DMS 273 treated with DMSO at 0.1 percent for 48 hours (cell line): ENCODE measurements at regions not wholly inside any gene's neighbourhood (a gene's known extent, or its start where the extent isn't known, plus 50 kb on each side); places are given as distances from the start of the nearest gene placed in this dataset.
"Not testable (repeated sequence)": the region's sequence is repeated elsewhere in the genome, so short reads cannot be mapped to it uniquely, and the experiment has no call there.

Experiments
- DNase-seq: peaks from one replicate; lab custom pipeline; 2025; lab: John Stamatoyannopoulos, UW

DNA sequence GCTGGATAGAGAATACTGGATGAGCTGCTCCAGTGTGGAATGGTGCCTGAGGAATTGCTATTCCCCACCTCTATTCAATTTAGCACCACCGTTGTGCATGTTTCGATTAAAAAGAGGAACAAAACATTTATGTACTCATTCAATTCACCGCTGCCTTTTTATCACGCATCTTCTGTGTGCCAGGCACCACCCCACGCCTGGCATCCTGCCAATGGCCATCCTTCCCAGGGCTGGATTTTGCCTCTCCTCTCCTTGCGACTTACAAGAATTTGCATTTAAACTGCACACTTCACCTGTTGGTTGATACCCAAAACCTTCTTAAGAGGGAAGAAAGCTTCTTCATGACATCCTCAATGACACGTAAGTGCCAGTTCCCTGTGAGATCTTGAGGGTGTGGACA is 110.2 kb upstream of the DPP6 start:
- DNase-seq: no peak

DNA sequence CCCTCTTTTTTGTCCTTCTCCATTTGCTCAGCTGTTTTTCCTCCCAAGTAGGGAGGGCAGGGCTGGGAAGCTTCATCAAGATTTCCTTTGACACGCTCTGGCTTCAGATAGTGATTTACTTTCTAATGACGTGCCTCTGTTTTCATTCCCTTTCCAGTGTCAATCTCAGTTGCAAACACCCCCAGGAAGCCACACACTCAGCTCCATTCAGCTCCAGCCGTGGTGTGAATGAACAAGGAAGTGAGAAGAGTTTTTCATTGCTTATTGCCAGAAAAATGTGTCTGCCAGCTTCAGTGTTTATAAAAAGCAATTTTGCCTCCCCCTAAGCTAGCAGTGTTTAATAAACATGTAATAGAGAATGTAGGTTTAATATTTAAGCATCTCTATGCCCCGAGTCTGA is 108.7 kb upstream of the DPP6 start:
- no peak for DNase-seq

DNA sequence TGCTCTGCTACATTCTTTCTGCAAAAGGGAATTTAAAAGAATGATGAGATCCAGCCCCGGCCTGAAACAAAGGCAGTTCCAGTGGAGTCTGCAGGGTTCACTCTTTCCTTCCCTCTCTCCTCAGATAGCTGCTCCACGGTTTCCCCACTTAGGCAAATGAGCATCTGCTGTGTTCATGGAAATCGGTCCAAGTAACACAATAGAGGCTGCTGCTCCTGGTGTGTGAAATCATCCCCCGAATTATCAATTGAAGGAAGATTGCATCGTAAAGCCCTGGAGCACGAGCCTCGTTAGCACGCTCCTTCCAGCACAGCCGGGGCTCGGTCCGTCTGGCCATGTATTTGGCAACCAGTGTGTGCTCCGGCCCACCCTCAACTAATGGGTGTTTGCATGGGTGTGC is 108.3 kb upstream of the DPP6 start:
- no peak for DNase-seq

DNA sequence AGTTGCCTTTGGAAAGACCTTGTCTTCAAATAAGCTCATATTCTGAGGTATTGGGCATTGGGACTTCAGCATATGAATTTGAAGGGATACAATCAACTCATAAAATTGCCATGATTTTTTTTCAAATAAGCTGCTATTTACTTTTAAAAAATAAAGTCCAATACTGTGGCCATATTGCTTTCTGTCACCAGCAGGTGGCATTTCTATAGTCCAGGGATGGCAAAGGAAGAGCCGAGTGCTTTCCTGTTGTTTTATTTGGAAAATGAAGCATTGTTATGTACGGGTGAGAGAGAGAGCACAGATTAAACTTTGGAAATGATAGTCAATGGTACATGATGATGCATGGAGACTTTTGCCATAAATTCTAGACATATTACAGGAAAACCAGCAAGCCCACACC is 104.1 kb upstream of the DPP6 start:
- no peak for DNase-seq

DNA sequence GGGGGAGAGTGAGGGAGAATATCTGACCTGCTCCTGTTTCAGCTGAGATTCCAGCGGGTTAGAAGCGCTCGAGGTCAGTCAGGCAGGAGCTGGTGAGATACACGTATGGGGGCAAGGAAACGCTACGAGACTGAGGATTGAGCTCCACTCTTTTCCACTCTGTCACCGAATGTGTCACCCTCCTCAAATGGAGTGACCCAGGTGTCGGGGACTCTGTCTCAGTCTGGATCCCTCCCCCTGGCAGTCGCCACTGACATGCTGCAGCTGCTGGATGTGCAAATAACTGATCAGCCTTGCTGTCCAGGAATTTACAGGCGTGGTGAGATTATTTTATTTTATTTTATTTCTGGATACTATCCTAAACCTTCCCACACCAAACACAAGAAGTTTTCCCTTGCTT is 100.9 kb upstream of the DPP6 start:
- DNase-seq: no peak

DNA sequence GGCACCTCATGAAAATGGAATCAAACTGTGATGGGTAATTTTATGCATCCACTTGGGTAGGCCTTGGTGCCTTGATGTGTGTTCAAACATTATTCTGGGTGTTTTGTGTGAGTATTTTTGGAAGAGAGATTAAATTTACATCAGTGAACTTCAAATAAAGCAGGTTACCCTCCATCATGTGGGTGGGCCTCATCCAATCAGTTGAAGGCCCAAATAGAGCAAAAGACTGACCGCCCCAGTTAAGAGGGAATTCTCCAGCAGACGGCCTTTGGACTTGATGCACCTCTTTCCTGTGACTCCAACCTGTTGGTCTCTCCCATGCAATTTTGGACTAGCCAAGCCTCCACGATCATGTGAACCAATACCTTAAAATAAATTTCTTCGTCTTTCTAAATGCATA is 97.7 kb upstream of the DPP6 start:
- no peak for DNase-seq

DNA sequence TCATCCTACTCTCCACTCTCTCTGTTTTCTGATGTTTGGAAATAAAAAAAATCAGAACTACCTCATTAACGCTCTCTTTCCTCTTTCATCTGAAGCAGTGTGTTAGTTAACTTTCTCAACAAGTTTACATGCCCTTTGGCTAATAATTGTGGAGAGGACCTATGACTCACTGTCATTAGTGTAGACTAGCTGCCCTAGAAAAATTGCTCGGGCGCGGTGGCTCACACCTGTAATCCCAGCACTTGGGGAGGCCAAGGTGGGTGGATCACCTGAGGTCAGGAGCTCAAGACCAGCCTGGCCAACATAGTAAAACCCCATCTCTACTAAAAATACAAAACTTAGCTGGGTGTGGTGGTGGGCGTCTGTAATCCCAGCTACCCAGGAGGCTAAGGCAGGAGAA is 94.5 kb upstream of the DPP6 start:
- DNase-seq: not testable (repeated sequence)

DNA sequence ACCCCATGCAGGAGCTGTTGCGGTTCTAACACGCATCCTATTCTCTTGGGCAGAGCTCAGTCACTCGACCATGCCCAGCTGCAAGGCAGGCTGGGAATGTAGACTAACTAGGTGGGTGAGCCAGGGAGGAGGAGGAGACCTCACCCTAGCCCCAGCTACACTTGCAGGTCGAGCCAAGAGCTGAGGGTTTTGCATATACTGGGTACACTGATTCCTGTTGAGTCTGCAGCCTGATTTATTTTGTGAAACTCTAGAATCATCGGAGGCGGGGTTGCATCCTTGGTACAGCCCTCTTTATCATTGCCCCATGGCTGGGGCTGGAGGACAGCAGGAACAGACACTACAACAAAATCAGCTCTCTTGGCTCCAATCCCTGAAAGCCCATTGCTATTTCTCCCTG is 93.8 kb upstream of the DPP6 start:
- DNase-seq: not testable (repeated sequence)

DNA sequence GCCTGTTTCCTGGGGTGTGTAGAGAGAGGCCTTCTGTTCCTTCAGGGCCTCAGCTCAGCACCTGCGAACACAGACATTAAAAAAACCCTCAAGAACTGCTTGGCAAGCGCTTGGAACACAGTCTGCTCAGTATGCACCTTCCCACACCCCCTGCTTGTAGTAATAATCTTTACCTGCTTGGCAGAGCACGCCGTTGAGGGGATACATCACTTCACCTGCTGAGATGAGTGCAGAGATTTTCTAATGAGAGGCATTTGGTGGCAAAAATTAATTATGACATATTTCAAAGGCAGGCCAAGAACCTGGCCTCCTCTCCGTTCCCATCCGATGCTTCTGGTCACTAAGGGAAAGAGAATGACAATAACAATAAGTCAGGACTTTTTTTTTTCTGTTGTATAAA is 93.4 kb upstream of the DPP6 start:
- DNase-seq: not testable (repeated sequence)

DNA sequence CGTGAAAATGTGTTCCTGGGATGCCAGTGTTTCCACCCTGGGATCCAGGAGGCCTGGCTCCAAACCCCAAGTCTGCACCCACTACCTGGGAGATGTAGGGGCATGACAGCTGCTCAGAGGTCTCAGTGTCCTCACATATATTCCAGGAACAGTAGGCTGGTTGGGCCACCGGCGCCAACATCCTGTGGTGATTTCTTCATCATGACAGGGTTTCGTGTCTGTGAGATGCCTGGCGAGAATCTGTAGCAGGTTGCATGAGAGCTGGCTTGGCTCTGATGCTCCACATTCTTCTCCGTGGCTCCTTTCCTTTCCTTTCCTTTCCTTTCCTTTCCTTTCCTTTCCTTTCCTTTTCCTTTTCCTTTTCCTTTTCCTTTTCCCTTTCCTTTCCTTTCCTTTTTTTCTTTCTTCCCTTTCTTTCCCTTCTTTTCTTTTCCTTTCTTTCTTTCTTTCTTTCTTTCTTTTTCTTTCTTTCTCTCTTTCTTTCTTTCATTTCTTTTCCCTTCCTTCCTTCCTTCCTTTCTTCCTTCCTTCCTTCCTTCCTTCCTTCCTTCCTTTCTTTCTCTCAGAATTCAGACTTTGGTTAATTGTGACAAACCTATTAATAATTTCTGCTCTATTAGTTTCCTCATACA is 87.6 kb upstream of the DPP6 start:
- DNase-seq: not testable (repeated sequence)

DNA sequence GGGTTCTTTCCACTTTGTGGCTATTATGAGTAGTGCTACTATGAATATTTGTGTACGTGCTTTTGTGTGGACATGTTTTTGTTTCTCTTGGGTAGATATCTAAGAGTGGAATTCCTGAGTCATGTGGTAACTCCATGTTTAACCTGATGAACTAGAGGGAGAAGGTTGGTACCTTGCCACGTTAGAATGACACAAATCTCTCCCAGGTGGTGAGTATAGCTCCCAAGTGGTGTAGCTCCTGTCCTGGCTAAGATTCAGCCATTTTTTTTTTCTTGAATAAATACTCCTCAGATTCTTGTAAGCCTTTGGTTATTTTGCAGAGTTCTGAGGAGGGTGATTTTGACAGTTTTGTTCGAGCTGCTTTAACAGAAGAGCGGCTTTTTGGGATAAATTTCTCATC is 83.2 kb upstream of the DPP6 start:
- DNase-seq: not testable (repeated sequence)

DNA sequence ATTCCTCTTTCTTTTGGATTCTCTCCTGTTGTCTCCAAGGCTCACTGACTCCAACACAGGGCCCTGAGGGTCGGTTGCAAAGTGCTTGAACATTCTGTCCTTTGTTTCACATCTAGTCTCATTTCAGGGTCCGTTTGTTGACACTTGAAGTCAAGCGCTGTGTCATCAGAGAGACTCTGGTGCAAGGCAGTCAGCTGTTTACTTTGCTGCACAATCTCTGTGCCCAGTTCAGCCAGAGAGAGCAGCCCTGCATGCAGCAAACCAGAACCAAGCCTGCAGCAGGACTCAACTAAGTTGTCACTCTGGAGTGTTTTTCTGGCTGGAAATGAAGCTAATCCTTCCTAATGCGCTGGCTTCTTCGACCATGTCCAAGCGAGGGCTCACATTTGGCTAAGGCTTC is 77.6 kb upstream of the DPP6 start:
- not testable (repeated sequence) for DNase-seq

DNA sequence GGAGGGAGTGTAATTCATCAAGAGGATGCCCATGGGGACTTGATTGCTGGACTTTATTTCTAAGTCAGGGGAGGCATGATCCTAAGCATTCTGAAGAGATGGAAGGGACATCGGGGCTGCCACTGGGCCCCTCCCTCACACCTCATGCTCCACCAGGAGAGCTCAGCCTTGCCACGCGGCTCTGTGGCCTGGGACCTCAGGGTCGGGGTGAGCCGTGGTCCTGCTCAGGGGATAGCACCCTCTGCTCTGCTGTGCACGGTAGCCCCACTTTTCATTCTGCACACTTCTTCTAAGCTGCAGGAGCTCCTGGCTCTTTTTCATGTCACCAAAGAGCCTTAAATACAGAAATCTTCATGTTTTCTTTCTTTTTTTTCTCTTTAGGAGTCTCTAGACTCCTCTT is 75.5 kb upstream of the DPP6 start:
- not testable (repeated sequence) for DNase-seq

DNA sequence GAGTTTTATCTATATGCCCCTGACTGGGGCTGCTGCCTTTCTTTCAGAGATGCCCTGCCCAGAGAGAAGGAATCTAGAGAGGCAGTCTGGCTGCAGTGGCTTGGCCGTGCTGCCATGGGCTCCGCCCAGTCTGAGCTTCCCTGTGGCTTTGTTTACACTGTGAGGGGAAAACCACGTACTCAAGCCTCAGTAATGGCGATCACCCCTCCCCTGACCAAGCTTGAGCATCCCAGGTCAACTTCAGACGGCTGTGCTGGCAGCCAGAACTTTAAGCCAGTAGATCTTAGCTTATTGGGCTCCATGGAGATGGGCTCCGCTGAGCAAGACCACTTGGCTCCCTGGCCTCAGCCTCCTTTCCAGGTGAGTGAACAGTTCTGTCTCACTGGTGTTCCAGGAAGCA is 69.0 kb upstream of the DPP6 start:
- not testable (repeated sequence) for DNase-seq

DNA sequence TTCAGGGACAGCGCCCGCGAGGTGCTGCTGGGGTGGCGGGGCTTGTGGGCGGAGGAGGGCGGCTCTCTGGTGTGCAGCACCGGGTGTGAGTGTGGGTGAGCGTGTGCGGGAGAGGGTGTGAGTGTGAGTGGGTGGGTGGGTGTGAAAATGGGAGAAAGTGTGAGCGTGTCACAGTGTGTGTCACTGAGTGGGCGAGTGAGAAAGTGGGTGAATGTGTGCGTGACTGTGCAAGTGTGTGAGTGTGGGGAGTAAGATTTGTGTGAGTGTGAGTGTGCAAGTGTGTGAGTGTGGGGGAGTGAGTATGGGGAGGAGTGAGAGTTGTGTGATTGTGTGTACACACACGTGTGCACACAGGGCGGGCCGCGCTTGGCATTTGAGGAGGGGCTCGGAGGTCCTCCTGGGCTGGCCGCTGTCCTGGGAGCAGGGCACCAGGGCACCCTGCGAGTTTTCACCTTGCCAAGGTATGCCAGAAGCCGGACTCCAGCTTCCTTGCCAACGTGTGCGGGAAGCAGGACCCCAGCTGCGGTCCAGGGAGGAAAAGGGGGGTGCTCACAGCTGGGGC is 63.1 kb upstream of the DPP6 start:
- DNase-seq: not testable (repeated sequence)

DNA sequence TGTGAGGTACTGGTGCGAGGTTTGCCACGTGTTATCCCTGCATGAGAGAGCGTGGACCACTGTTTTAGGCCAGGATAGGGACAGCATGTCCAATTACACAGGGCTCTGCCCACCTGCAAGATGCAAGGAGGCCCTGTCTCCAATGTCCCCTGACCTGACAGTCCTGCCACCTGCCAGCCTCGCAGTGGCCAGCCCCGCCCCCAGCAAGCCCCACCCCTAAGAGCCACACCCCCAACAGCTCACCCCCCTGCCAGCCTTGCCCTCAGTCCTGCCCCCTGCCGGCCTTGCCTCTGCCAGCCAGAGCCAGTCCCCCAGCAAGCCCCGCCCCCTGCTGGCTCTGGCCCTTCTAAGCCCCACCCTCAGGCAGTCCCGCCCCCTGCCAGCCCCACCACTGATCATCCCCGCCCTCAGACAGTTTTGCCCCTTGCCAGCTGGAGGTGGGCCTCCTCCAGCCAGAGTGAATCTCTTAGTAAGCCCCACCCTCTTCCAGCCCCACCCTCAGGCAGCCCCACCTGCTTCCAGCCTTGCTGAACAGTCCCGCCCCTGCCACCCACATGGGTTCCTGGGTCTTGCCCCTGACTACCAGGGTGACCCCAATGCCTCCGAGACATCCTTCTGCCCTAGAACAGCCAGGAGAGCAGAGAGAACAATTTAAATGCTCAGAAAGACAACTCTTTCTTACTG is 62.3 kb upstream of the DPP6 start:
- DNase-seq: not testable (repeated sequence)

DNA sequence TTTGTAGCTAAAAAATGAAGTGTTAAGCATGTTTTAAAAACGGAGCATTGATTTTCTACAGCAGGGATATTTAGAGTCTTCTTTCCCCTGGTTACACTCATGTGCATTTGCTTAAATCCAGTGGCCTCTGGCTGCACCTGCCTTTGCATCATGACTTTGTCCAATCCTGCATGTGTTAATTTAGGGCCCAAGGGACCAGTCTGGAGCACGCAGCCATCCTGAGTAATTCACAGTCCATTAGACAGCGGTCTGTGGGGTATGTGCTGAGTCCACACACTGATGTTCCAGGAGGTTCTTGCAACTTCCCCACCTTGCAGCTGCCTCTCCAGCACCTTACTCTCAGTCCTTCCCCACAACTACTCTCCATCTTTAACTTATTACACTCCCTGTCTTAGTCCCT is 60.7 kb upstream of the DPP6 start:
- DNase-seq: not testable (repeated sequence)

DNA sequence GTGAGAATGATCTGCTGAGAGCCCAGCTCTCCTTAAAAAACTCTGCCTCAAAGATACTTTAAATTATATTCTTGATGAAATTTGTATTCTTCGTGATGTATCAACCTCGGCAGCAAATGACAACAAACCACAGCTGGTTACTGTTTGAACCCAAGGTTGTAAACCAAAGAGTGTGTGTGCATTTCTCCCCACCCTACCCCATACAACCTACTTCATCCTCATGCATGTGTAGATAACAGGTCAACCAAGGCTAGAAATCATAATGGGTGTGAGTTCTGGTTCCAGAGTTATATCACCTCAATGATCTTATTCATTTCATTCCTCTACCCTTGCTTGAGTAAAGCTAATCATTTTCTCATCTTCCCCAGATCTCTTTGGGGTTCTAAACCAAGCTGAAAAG is 58.8 kb upstream of the DPP6 start:
- not testable (repeated sequence) for DNase-seq

DNA sequence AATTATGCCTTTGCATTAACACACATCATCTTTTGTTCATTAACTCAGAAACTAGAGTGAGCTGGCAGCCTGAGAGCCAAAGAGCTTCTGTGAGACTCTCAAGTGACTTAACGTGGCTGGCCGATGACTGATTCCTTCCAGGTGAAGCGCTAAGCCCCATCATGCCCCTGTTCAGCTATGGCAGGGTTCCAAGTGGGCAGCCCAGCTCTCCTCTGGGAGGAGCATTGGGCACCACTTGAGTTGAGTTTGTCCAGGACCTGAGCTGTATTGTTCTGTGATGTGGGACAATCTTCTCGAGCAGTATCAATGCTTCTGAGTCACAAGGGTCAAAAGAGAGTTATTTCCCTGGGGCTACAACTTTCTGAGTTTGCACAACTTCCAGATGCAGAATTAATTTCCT is 53.3 kb upstream of the DPP6 start:
- not testable (repeated sequence) for DNase-seq
